CD14-positive monocyte (primary cell): ENCODE measurements at regions not wholly inside any gene's neighbourhood (a gene's known extent, or its start where the extent isn't known, plus 50 kb on each side); places are given as distances from the start of the nearest gene placed in this dataset.

Experiments used
- DNase-seq, 3 donors: peaks; one replicate each; pipeline ENCODE4 v3.0.0-alpha.2; 2011 to 2022
- H2AFZ ChIP-seq: 2 replicates; pipeline ENCODE4 v1.6.0; 2012; ENCODE audit warnings: mild to moderate bottlenecking, low read depth, low read length, inconsistent platforms; ENCODE audit not compliant: insufficient read depth, poor library complexity, severe bottlenecking
- H3K27ac ChIP-seq, 2 donors: 1 replicate in 1 of 2; 2 replicates in 1 of 2; pipeline ENCODE4 v1.5.1; 2012 to 2013; ENCODE audit warnings: low read length in 2 of 2, control low read depth in 1 of 2, inconsistent platforms in 1 of 2, low read depth in 1 of 2, mild to moderate bottlenecking in 1 of 2
- H3K27me3 ChIP-seq, 2 donors: one replicate each; pipeline versions ENCODE4 v1.6.0 to v1.6.1; 2011 to 2013; ENCODE audit warnings: low read length in 2 of 2; ENCODE audit not compliant: control insufficient read depth in 2 of 2, insufficient read depth in 2 of 2
- H3K36me3 ChIP-seq, 2 donors: replicated peaks in 1 of 2; 1 replicate in 1 of 2; 2 replicates in 1 of 2; pipeline versions ENCODE4 v1.5.1 to v1.6.1; 2012 to 2013; ENCODE audit warnings: low read length in 2 of 2, control low read depth in 1 of 2, inconsistent platforms in 1 of 2, mild to moderate bottlenecking in 1 of 2; ENCODE audit not compliant: insufficient read depth in 2 of 2, control insufficient read depth in 1 of 2
- H3K4me1 ChIP-seq, 2 donors: 1 replicate in 1 of 2; 2 replicates in 1 of 2; pipeline versions ENCODE4 v1.5.1 to v1.6.1; 2012 to 2013; ENCODE audit warnings: low read length in 2 of 2, control low read depth in 1 of 2, inconsistent platforms in 1 of 2, mild to moderate bottlenecking in 1 of 2, moderate library complexity in 1 of 2; ENCODE audit not compliant: insufficient read depth in 2 of 2, control insufficient read depth in 1 of 2
- H3K4me2 ChIP-seq: replicated peaks from 2 replicates; pipeline ENCODE3; 2012; ENCODE audit warnings: low read length, moderate library complexity, mild to moderate bottlenecking; ENCODE audit not compliant: poor library complexity, severe bottlenecking; ENCODE audit errors: extremely low read depth
- H3K4me3 ChIP-seq, 3 experiments: fragments of 200-600 bp in 1 of 3; sonication (generic) in 1 of 3; replicated peaks in 1 of 3; 1 replicate in 2 of 3; 2 replicates in 1 of 3; pipeline ENCODE4 v1.5.1; 2011 to 2013; ENCODE audit warnings: low read length in 3 of 3, mild to moderate bottlenecking in 3 of 3, control low read depth in 2 of 3, low read depth in 2 of 3, inconsistent platforms in 1 of 3, moderate library complexity in 1 of 3
- H3K79me2 ChIP-seq: 2 replicates; pipeline ENCODE4 v1.6.0; 2012; ENCODE audit warnings: mild to moderate bottlenecking, control low read depth, inconsistent platforms, low read length, moderate library complexity; ENCODE audit not compliant: insufficient read depth
- H3K9ac ChIP-seq: 2 replicates; pipeline ENCODE4 v1.6.0; 2017; ENCODE audit warnings: low read length, mild to moderate bottlenecking; ENCODE audit not compliant: insufficient read depth, poor library complexity, severe bottlenecking
- H3K9me3 ChIP-seq, 2 donors: replicated peaks in 1 of 2; 1 replicate in 1 of 2; 2 replicates in 1 of 2; pipeline versions ENCODE4 v1.5.1 to v1.6.1; 2012 to 2013; ENCODE audit warnings: low read length in 2 of 2, control low read depth in 1 of 2; ENCODE audit not compliant: control insufficient read depth in 1 of 2, insufficient read depth in 1 of 2
- H4K20me1 ChIP-seq: 2 replicates; pipeline ENCODE4 v1.6.0; 2012; ENCODE audit warnings: mild to moderate bottlenecking, low read length, control low read depth, moderate library complexity; ENCODE audit not compliant: insufficient read depth
- H3K27ac Mint-ChIP-seq, 7 donors: one replicate each; pipeline ENCODE4 v1.8.0; 2020; ENCODE audit warnings: mild to moderate bottlenecking in 7 of 7, mixed read lengths in 7 of 7, moderate library complexity in 6 of 7, inconsistent platforms in 2 of 7
- H3K27me3 Mint-ChIP-seq, 3 donors: one replicate each; pipeline ENCODE4 v1.8.0; 2021 to 2022; ENCODE audit warnings: low read depth in 3 of 3, mild to moderate bottlenecking in 3 of 3, mixed read lengths in 3 of 3, moderate library complexity in 3 of 3, inconsistent platforms in 1 of 3
- H3K36me3 Mint-ChIP-seq, 2 donors: one replicate each; pipeline ENCODE4 v1.8.0; 2020; ENCODE audit warnings: mixed read lengths in 2 of 2, inconsistent platforms in 1 of 2, mild to moderate bottlenecking in 1 of 2
- H3K4me1 Mint-ChIP-seq: one replicate; pipeline ENCODE4 v1.8.0; 2020; ENCODE audit warnings: mild to moderate bottlenecking, mixed read lengths
- H3K4me3 Mint-ChIP-seq, 2 donors: one replicate each; pipeline ENCODE4 v1.8.0; 2020; ENCODE audit warnings: mild to moderate bottlenecking in 2 of 2, mixed read lengths in 2 of 2, moderate library complexity in 1 of 2
- H3K9me3 Mint-ChIP-seq, 7 donors: one replicate each; pipeline ENCODE4 v1.8.0; 2020 to 2022; ENCODE audit warnings: mixed read lengths in 7 of 7, mild to moderate bottlenecking in 6 of 7, moderate library complexity in 6 of 7, inconsistent platforms in 2 of 7
- WGBS: methylation state at CpG from one replicate; pipeline ENCODE4 v1.1.5; 2013; ENCODE audit warnings: missing lambda C conversion rate; ENCODE audit not compliant: insufficient coverage; 5-methylcytosine and 5-hydroxymethylcytosine counted together
- intact Hi-C, 2 donors: fragments of 100-400 bp; cut with micrococcal nuclease; formaldehyde crosslinking; loops; one replicate each; pipeline versions ENCODE4 v1.15.0 to v1.15.1; 2023
- TF ChIP-seq, protein P1 (sequence below): fragments of 200-600 bp; IDR thresholded peaks from one replicate; pipeline ENCODE4 v1.8.0; 2022; ENCODE audit warnings: antibody characterized with exemption, mild to moderate bottlenecking

GRCh38 chr5:118533923-118534322 is 454.4 kb downstream of the DTWD2 start:
- Histone ChIP-seq H3K27me3 (no peaks in the 10 kb centered on the region), H4K20me1 (no peaks in the 10 kb centered on the region), H2AFZ (no peak overlapping the region), H3K4me1 (no peaks in the 10 kb centered on the region), H3K9me3 (no peaks in the 10 kb centered on the region), H3K4me2 (no peak overlapping the region), H3K79me2 (no peaks in the 10 kb centered on the region), H3K27ac (no peak overlapping the region), H3K4me3 (no peak overlapping the region), H3K36me3 (no peaks in the 10 kb centered on the region), H3K9ac (no peak overlapping the region)
- intact Hi-C loops: no loop called here
- no peak overlapping the region for H3K27ac Mint-ChIP-seq
- H3K36me3 Mint-ChIP-seq: no peaks in the 10 kb centered on the region
- H3K4me1 Mint-ChIP-seq: no peaks in the 10 kb centered on the region
- 86% methylated on average over 1 of the region's 2 CpGs for WGBS
- H3K27me3 Mint-ChIP-seq: no peaks in the 10 kb centered on the region
- DNase-seq: no peak
- TF ChIP-seq, protein P1, sequence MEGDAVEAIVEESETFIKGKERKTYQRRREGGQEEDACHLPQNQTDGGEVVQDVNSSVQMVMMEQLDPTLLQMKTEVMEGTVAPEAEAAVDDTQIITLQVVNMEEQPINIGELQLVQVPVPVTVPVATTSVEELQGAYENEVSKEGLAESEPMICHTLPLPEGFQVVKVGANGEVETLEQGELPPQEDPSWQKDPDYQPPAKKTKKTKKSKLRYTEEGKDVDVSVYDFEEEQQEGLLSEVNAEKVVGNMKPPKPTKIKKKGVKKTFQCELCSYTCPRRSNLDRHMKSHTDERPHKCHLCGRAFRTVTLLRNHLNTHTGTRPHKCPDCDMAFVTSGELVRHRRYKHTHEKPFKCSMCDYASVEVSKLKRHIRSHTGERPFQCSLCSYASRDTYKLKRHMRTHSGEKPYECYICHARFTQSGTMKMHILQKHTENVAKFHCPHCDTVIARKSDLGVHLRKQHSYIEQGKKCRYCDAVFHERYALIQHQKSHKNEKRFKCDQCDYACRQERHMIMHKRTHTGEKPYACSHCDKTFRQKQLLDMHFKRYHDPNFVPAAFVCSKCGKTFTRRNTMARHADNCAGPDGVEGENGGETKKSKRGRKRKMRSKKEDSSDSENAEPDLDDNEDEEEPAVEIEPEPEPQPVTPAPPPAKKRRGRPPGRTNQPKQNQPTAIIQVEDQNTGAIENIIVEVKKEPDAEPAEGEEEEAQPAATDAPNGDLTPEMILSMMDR: no peak
- peaks cover 0 to 6% (median 3%) of the 10 kb centered on the region in 7 donors for H3K9me3 Mint-ChIP-seq
- H3K4me3 Mint-ChIP-seq: no peak overlapping the region

- Histone ChIP-seq H4K20me1 (no peaks in the 10 kb centered on the region), H3K4me1 (no peaks in the 10 kb centered on the region), H3K27me3 (no peaks in the 10 kb centered on the region), H3K9me3 (no peaks in the 10 kb centered on the region), H3K27ac (no peak overlapping the region), H2AFZ (no peak overlapping the region), H3K36me3 (no peaks in the 10 kb centered on the region), H3K9ac (no peak overlapping the region), H3K4me3 (no peak overlapping the region), H3K4me2 (no peak overlapping the region), H3K79me2 (no peaks in the 10 kb centered on the region)
- no peak for DNase-seq
- H3K4me3 Mint-ChIP-seq: no peak overlapping the region
- 40% methylated on average over 1 of the region's 3 CpGs for WGBS
- no peaks in the 10 kb centered on the region for H3K27me3 Mint-ChIP-seq
- H3K4me1 Mint-ChIP-seq: no peaks in the 10 kb centered on the region
- intact Hi-C loops: no loop called here
- peaks cover 0 to 6% (median 2%) of the 10 kb centered on the region in 7 donors for H3K9me3 Mint-ChIP-seq
- no peak overlapping the region for H3K27ac Mint-ChIP-seq
- TF ChIP-seq, protein P1: no peak
- H3K36me3 Mint-ChIP-seq: no peaks in the 10 kb centered on the region
Measured at GRCh38 chr5:118533156-118533555, 455.2 kb downstream of the DTWD2 start.
